WTC11 (cell line): ENCODE measurements at regions not wholly inside any gene's neighbourhood (a gene's known extent, or its start where the extent isn't known, plus 50 kb on each side); places are given as distances from the start of the nearest gene placed in this dataset.

Experiments
- ATAC-seq: fragments of 200-7000 bp; cut with Tn5 transposase; 2 replicates; pipeline ENCODE4 v1.10.0; 2021; ENCODE audit warnings: mild to moderate bottlenecking, moderate library complexity
- CTCF ChIA-PET: fragments of 300-600 bp; sonication (Branson Sonifier 250); formaldehyde crosslinking; loops from one replicate; lab custom pipeline; 2021; ENCODE audit warnings: antibody characterized with exemption; lab: Charles Lee
- POLR2A ChIA-PET: fragments of 350-600 bp; sonication (Branson Sonifier 250); formaldehyde crosslinking; loops from one replicate; lab custom pipeline; 2021; ENCODE audit warnings: antibody characterized with exemption; lab: Charles Lee
- DNase-seq: peaks from one replicate; pipeline ENCODE4 v3.0.0; 2021; ENCODE audit warnings: low spot score
- H3K27ac Mint-ChIP-seq: 2 replicates; pipeline ENCODE4 v1.8.0; 2021; ENCODE audit warnings: mixed read lengths
- H3K27me3 Mint-ChIP-seq: 2 replicates; pipeline ENCODE4 v1.8.0; 2021; ENCODE audit warnings: low read depth, mild to moderate bottlenecking, moderate library complexity, mixed read lengths
- H3K36me3 Mint-ChIP-seq: 2 replicates; pipeline ENCODE4 v1.8.0; 2021; ENCODE audit warnings: mixed read lengths
- H3K4me1 Mint-ChIP-seq: 2 replicates; pipeline ENCODE4 v1.8.0; 2022; ENCODE audit warnings: mixed read lengths
- H3K4me3 Mint-ChIP-seq: 2 replicates; pipeline ENCODE4 v1.8.0; 2021; ENCODE audit warnings: mild to moderate bottlenecking, moderate library complexity, mixed read lengths
- H3K9me3 Mint-ChIP-seq: 2 replicates; pipeline ENCODE4 v1.8.0; 2021; ENCODE audit warnings: mixed read lengths
- EMX1 ChIP-seq: fragments of 250-450 bp; sonication (Bioruptor Pico); IDR thresholded peaks from 2 replicates; pipeline ENCODE4 v1.8.0; 2021; ENCODE audit warnings: mild to moderate bottlenecking
- ESRRA ChIP-seq: sonication (generic); formaldehyde crosslinking; IDR thresholded peaks from 2 replicates; pipeline ENCODE4 v1.8.1; 2022; ENCODE audit warnings: mild to moderate bottlenecking, missing genetic modification reagents, borderline replicate concordance
- IRF1 ChIP-seq: sonication (generic); formaldehyde crosslinking; IDR thresholded peaks from 2 replicates; pipeline ENCODE4 v1.8.0; 2023; ENCODE audit warnings: missing genetic modification reagents
- JAZF1 ChIP-seq: fragments of 250-450 bp; sonication (Bioruptor Pico); IDR thresholded peaks from 2 replicates; pipeline ENCODE4 v1.9.0; 2021; ENCODE audit warnings: moderate library complexity, mild to moderate bottlenecking, inconsistent platforms
- KAT7 ChIP-seq: sonication (generic); formaldehyde crosslinking; IDR thresholded peaks from 2 replicates; pipeline ENCODE4 v1.8.1; 2023; ENCODE audit warnings: missing genetic modification reagents, mild to moderate bottlenecking, borderline replicate concordance
- MAX ChIP-seq: sonication (generic); formaldehyde crosslinking; IDR thresholded peaks from 2 replicates; pipeline ENCODE4 v1.8.0; 2022; ENCODE audit warnings: mild to moderate bottlenecking, missing genetic modification reagents
- MYBL2 ChIP-seq: sonication (generic); formaldehyde crosslinking; IDR thresholded peaks from 2 replicates; pipeline ENCODE4 v1.8.1; 2023; ENCODE audit warnings: mild to moderate bottlenecking, moderate library complexity, missing genetic modification reagents
- NFYB ChIP-seq: sonication (generic); formaldehyde crosslinking; conservative IDR thresholded peaks from 2 replicates; pipeline ENCODE4 v1.8.0; 2022; ENCODE audit warnings: low read depth, missing genetic modification reagents
- NR3C1 ChIP-seq: sonication (generic); formaldehyde crosslinking; conservative IDR thresholded peaks from 2 replicates; pipeline ENCODE4 v1.8.1; 2023; ENCODE audit warnings: low read depth, mild to moderate bottlenecking, missing genetic modification reagents
- RORB ChIP-seq: fragments of 250-450 bp; sonication (Bioruptor Pico); IDR thresholded peaks from 2 replicates; pipeline ENCODE4 v1.9.0; 2021; ENCODE audit warnings: mild to moderate bottlenecking
- TEAD1 ChIP-seq: sonication (generic); formaldehyde crosslinking; IDR thresholded peaks from 2 replicates; pipeline ENCODE4 v1.8.0; 2022; ENCODE audit warnings: mild to moderate bottlenecking, missing genetic modification reagents
- ZNF416 ChIP-seq: fragments of 250-450 bp; sonication (Bioruptor Pico); IDR thresholded peaks from 2 replicates; pipeline ENCODE4 v1.9.0; 2021; ENCODE audit warnings: mild to moderate bottlenecking, inconsistent platforms
- ZNF423 ChIP-seq: fragments of 250-450 bp; sonication (Bioruptor Pico); IDR thresholded peaks from 2 replicates; pipeline ENCODE4 v2.1.2; 2022; ENCODE audit warnings: mild to moderate bottlenecking, moderate library complexity
- ZNF532 ChIP-seq: fragments of 250-450 bp; sonication (Bioruptor Pico); IDR thresholded peaks from 2 replicates; pipeline ENCODE4 v1.9.0; 2021; ENCODE audit warnings: mild to moderate bottlenecking, borderline replicate concordance
- ZNF671 ChIP-seq: fragments of 250-450 bp; sonication (Bioruptor Pico); IDR thresholded peaks from 2 replicates; pipeline ENCODE4 v1.8.0; 2021; ENCODE audit warnings: mild to moderate bottlenecking

- CTCF ChIA-PET: no interaction called here
- H3K4me3 Mint-ChIP-seq: no peak overlapping the region
- H3K36me3 Mint-ChIP-seq: no peaks in the 10 kb centered on the region
- ATAC-seq (no peak), DNase-seq (no peak)
- no peaks in the 10 kb centered on the region for H3K9me3 Mint-ChIP-seq
- peaks cover 6% of the 10 kb centered on the region for H3K4me1 Mint-ChIP-seq
- no peak overlapping the region for H3K27ac Mint-ChIP-seq
- POLR2A ChIA-PET: no interaction called here
- TF ChIP-seq ESRRA (no peak), RORB (CRISPR knock-in tag) (no peak), JAZF1 (CRISPR knock-in tag) (no peak), MAX (CRISPR knock-in tag) (no peak), ZNF671 (CRISPR knock-in tag) (no peak)
- no peaks in the 10 kb centered on the region for H3K27me3 Mint-ChIP-seq
These were observed 97.4 kb downstream of the LLPH start for GRCh38 chr12:66033151-66033550.

GRCh38 chr12:66032739-66033138, 97.8 kb downstream of the LLPH start:
- Mint-ChIP-seq H3K4me1 (peaks cover 6% of the 10 kb centered on the region), H3K36me3 (no peaks in the 10 kb centered on the region), H3K9me3 (no peaks in the 10 kb centered on the region), H3K27me3 (no peaks in the 10 kb centered on the region), H3K27ac (no peak overlapping the region), H3K4me3 (no peak overlapping the region)
- no peak for TF ChIP-seq IRF1 (CRISPR knock-in tag)
- no peak for TF ChIP-seq ZNF532 (CRISPR knock-in tag)
- CTCF ChIA-PET: no interaction called here
- POLR2A ChIA-PET: no interaction called here
- ATAC-seq (no peak), DNase-seq (no peak)

GRCh38 chr12:66030217-66030781, 100.3 kb downstream of the LLPH start:
- no peak for ATAC-seq
- Mint-ChIP-seq H3K9me3 (no peaks in the 10 kb centered on the region), H3K4me1 (no peaks in the 10 kb centered on the region), H3K4me3 (no peak overlapping the region), H3K36me3 (no peaks in the 10 kb centered on the region), H3K27ac (no peak overlapping the region), H3K27me3 (no peaks in the 10 kb centered on the region)
- no peak for DNase-seq
- TF ChIP-seq EMX1 (no peak), NFYB (no peak), MYBL2 (CRISPR knock-in tag) (no peak)
- POLR2A ChIA-PET: no interaction called here
- CTCF ChIA-PET: interaction anchor here (0.5 kb wide), 1 partner anchor 331 kb away, joined by 3 read pairs; no protein-coding TSS in a partner anchor

GRCh38 chr12:66028390-66028789, 102.2 kb downstream of the LLPH start:
- Mint-ChIP-seq H3K36me3 (no peaks in the 10 kb centered on the region), H3K27ac (no peak overlapping the region), H3K9me3 (no peaks in the 10 kb centered on the region), H3K4me1 (no peaks in the 10 kb centered on the region)
- POLR2A ChIA-PET: no interaction called here
- CTCF ChIA-PET: no interaction called here
- no peak for ATAC-seq
- DNase-seq: no peak
- TF ChIP-seq TEAD1 (no peak), ZNF416 (CRISPR knock-in tag) (no peak), ZNF423 (CRISPR knock-in tag) (no peak), MAX (CRISPR knock-in tag) (no peak), KAT7 (CRISPR knock-in tag) (no peak), NR3C1 (no peak)
- TF ChIP-seq, all 79 proteins: peak for 0
- H3K27me3 Mint-ChIP-seq: no peaks in the 10 kb centered on the region
- no peak overlapping the region for H3K4me3 Mint-ChIP-seq
